ENCODE measurements at regions not wholly inside any gene's neighbourhood (a gene's known extent, or its start where the extent isn't known, plus 50 kb on each side); places are given as distances from the start of the nearest gene placed in this dataset.

DNA sequence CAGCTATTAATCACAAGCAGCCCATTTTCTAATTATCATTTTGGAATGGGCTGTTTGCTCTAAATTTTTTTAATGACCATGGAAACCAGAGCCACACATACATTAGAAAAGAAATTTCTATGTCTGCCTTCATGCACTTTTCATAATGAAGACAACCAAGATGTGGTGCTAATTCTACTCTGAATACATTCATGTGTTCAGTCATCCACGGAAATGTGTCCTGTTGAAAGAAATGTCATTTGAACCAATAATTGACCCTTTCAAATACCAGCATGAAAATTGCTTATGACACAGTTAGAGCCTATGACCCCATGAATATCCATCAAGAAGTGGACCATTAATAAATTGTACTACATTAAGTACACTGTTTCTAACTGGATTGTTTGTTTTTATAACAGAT is 99.7 kb upstream of the KCNA4 start:
- Mint-ChIP-seq H3K4me1 (no peaks in the 10 kb centered on the region), H3K4me3 (no peak overlapping the region), H3K27ac (no peak overlapping the region), H3K9me3 (no peaks in the 10 kb centered on the region), H3K36me3 (no peaks in the 10 kb centered on the region), H3K27me3 (ENCODE audit: insufficient read depth, low read depth) (peaks cover 2% of the 10 kb centered on the region)
- H3F3A ChIP-seq (ENCODE audit: low read depth) = no peaks in the 10 kb centered on the region
- no peaks in the 10 kb centered on the region for H3K9me3 ChIP-seq (ENCODE audit: low read depth)
- no peaks in the 10 kb centered on the region for H4K20me1 ChIP-seq (ENCODE audit: low read depth)
- H3K36me3 ChIP-seq = no peaks in the 10 kb centered on the region
- no peak overlapping the region for H3K9ac ChIP-seq
- TF ChIP-seq EZH2phosphoT487 (IDR thresholded peaks at IDR 0.05) (no peak), EZH2 (IDR thresholded peaks at IDR 0.05) (no peak)
- TF ChIP-seq, protein P1, sequence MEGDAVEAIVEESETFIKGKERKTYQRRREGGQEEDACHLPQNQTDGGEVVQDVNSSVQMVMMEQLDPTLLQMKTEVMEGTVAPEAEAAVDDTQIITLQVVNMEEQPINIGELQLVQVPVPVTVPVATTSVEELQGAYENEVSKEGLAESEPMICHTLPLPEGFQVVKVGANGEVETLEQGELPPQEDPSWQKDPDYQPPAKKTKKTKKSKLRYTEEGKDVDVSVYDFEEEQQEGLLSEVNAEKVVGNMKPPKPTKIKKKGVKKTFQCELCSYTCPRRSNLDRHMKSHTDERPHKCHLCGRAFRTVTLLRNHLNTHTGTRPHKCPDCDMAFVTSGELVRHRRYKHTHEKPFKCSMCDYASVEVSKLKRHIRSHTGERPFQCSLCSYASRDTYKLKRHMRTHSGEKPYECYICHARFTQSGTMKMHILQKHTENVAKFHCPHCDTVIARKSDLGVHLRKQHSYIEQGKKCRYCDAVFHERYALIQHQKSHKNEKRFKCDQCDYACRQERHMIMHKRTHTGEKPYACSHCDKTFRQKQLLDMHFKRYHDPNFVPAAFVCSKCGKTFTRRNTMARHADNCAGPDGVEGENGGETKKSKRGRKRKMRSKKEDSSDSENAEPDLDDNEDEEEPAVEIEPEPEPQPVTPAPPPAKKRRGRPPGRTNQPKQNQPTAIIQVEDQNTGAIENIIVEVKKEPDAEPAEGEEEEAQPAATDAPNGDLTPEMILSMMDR (IDR thresholded peaks at IDR 0.05) = no peak
- no peaks in the 10 kb centered on the region for H3K4me1 ChIP-seq
- H3K79me2 ChIP-seq (ENCODE audit: low read depth) = no peaks in the 10 kb centered on the region
- no peak overlapping the region for H3K4me2 ChIP-seq
- H3K27ac ChIP-seq = no peak overlapping the region
- no peak for DNase-seq (ENCODE audit: low spot score)
- H2AFZ ChIP-seq (replicated peaks) = no peak overlapping the region
- H3K27me3 ChIP-seq = peaks cover 14% of the 10 kb centered on the region
- no peak overlapping the region for H3K4me3 ChIP-seq

DNA sequence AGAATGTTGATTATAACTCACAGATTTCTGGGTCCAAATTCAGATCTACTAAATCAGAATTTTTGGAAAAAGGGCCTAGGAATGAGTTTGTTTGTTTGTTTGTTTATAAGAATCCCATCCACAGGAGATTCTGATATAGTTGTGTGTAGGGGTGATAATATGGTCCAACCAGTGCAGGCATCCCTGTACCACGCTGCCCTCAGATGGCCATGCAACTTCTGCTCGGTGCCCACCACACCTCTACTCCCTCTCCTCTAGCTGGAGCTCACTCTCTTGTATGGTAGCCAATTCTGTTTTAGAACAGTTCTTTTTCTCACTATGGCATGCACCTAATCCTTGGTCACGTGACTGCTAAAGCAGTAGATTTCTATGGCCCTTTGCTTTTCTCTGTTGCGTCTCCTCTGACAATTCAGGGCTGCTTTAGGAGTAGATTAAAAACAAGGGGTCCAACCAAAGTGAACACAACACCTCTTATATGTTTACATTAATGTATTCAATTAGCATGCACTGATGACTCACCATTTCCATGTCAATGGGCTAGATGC is 103.3 kb upstream of the KCNA4 start:
- Mint-ChIP-seq H3K27ac (no peak overlapping the region), H3K4me3 (no peak overlapping the region), H3K36me3 (no peaks in the 10 kb centered on the region), H3K4me1 (no peaks in the 10 kb centered on the region), H3K9me3 (no peaks in the 10 kb centered on the region), H3K27me3 (ENCODE audit: insufficient read depth, low read depth) (peaks cover 4% of the 10 kb centered on the region)
- H3K9me3 ChIP-seq (ENCODE audit: low read depth) = no peaks in the 10 kb centered on the region
- H3F3A ChIP-seq (ENCODE audit: low read depth) = no peaks in the 10 kb centered on the region
- DNase-seq (ENCODE audit: low spot score) = no peak
- TF ChIP-seq, protein P1 (IDR thresholded peaks at IDR 0.05) = no peak
- TF ChIP-seq EZH2phosphoT487 (IDR thresholded peaks at IDR 0.05) = no peak
- no peak for TF ChIP-seq EZH2 (IDR thresholded peaks at IDR 0.05)
- H3K4me2 ChIP-seq = no peak overlapping the region
- no peaks in the 10 kb centered on the region for H3K79me2 ChIP-seq (ENCODE audit: low read depth)
- H3K27ac ChIP-seq = no peak overlapping the region
- H3K27me3 ChIP-seq = no peaks in the 10 kb centered on the region
- H3K36me3 ChIP-seq = no peaks in the 10 kb centered on the region
- no peak overlapping the region for H2AFZ ChIP-seq (replicated peaks)
- no peaks in the 10 kb centered on the region for H3K4me1 ChIP-seq
- no peaks in the 10 kb centered on the region for H4K20me1 ChIP-seq (ENCODE audit: low read depth)
- no peak overlapping the region for H3K4me3 ChIP-seq
- no peak overlapping the region for H3K9ac ChIP-seq

GRCh38 chr11:30125456-30125855 is 105.4 kb upstream of the FSHB start:
- TF ChIP-seq EZH2phosphoT487 (IDR thresholded peaks at IDR 0.05) = no peak
- TF ChIP-seq, protein P1 (IDR thresholded peaks at IDR 0.05) = no peak
- no peak for TF ChIP-seq EZH2 (IDR thresholded peaks at IDR 0.05)
- Mint-ChIP-seq H3K9me3 (no peaks in the 10 kb centered on the region), H3K27me3 (ENCODE audit: insufficient read depth, low read depth) (peaks cover 6% of the 10 kb centered on the region)

More at GRCh38 chr11:30125456-30125855, 105.4 kb upstream of the FSHB start:
- H3K9me3 ChIP-seq (ENCODE audit: low read depth) = no peaks in the 10 kb centered on the region
- no peak overlapping the region for H3K27ac ChIP-seq
- Mint-ChIP-seq H3K4me1 (no peaks in the 10 kb centered on the region), H3K4me3 (no peak overlapping the region), H3K27ac (no peak overlapping the region), H3K36me3 (no peaks in the 10 kb centered on the region)
- H3K4me1 ChIP-seq = no peaks in the 10 kb centered on the region
- H3K79me2 ChIP-seq (ENCODE audit: low read depth) = no peaks in the 10 kb centered on the region
- peaks cover 13% of the 10 kb centered on the region for H3K27me3 ChIP-seq
- H3K4me3 ChIP-seq = no peak overlapping the region
- H3K9ac ChIP-seq = no peak overlapping the region
- no peaks in the 10 kb centered on the region for H3F3A ChIP-seq (ENCODE audit: low read depth)
- no peaks in the 10 kb centered on the region for H3K36me3 ChIP-seq
- no peak overlapping the region for H3K4me2 ChIP-seq
- DNase-seq (ENCODE audit: low spot score) = no peak
- no peak overlapping the region for H2AFZ ChIP-seq (replicated peaks)
- no peaks in the 10 kb centered on the region for H4K20me1 ChIP-seq (ENCODE audit: low read depth)
